H1 (cell line): ENCODE measurements at regions not wholly inside any gene's neighbourhood (a gene's known extent, or its start where the extent isn't known, plus 50 kb on each side); places are given as distances from the start of the nearest gene placed in this dataset.

ENCODE experiments used
- CTCF ChIA-PET: fragments of 300-600 bp; sonication (Branson Sonifier 250); formaldehyde crosslinking; loops from one replicate; lab custom pipeline; 2021; ENCODE audit not compliant: partially characterized antibody; lab: Charles Lee
- POLR2A ChIA-PET: fragments of 300-600 bp; sonication (Branson Sonifier 250); formaldehyde crosslinking; loops from one replicate; lab custom pipeline; 2021; ENCODE audit warnings: inconsistent platforms; ENCODE audit not compliant: partially characterized antibody; lab: Charles Lee
- DNase-seq, 2 experiments: peaks; one replicate each; pipeline versions ENCODE4 v3.0.0 to v3.0.0-alpha.2; 2010 to 2022; ENCODE audit warnings: low spot score in 2 of 2, low read depth in 1 of 2, mixed read lengths in 1 of 2
- FAIRE-seq: peaks from 2 replicates; lab custom pipeline; 2011; peaks lifted over from hg19 to GRCh38; lab: Jason Lieb, UNC
- H2AFZ ChIP-seq: 2 replicates; pipeline ENCODE4 v1.8.1; 2012; ENCODE audit warnings: low read length, inconsistent platforms
- H2AK5ac ChIP-seq: 2 replicates; pipeline ENCODE4 v1.6.1; 2013; ENCODE audit warnings: low read depth, low read length
- H2BK120ac ChIP-seq: replicated peaks from 2 replicates; pipeline ENCODE3; 2013; ENCODE audit warnings: low read depth, low read length, inconsistent platforms
- H2BK12ac ChIP-seq: 2 replicates; pipeline ENCODE4 v1.6.1; 2013; ENCODE audit warnings: low read depth, low read length
- H2BK15ac ChIP-seq: 2 replicates; pipeline ENCODE4 v1.6.1; 2013; ENCODE audit warnings: low read length
- H2BK20ac ChIP-seq: 2 replicates; pipeline ENCODE4 v1.6.1; 2013; ENCODE audit warnings: low read length
- H2BK5ac ChIP-seq: 2 replicates; pipeline ENCODE4 v1.6.1; 2013; ENCODE audit warnings: low read depth, low read length
- H3K14ac ChIP-seq: 2 replicates; pipeline ENCODE4 v1.6.1; 2013; ENCODE audit warnings: inconsistent platforms; ENCODE audit not compliant: insufficient read length
- H3K18ac ChIP-seq: 2 replicates; pipeline ENCODE4 v1.6.1; 2013; ENCODE audit warnings: low read length; ENCODE audit errors: extremely low read depth
- H3K23ac ChIP-seq: 2 replicates; pipeline ENCODE4 v1.6.1; 2013; ENCODE audit warnings: inconsistent platforms; ENCODE audit not compliant: insufficient read length
- H3K23me2 ChIP-seq: 2 replicates; pipeline ENCODE4 v1.6.1; 2013; ENCODE audit warnings: low read depth, low read length
- H3K27ac ChIP-seq: 2 replicates; pipeline ENCODE4 v1.6.1; 2011; ENCODE audit warnings: low read depth, low read length, inconsistent platforms
- H3K27me3 ChIP-seq, 4 experiments: replicated peaks in 1 of 4; 1 replicate in 1 of 4; 2 replicates in 3 of 4; pipeline versions ENCODE4 v1.6.1 to v1.8.1; 2011 to 2013; ENCODE audit warnings: low read length in 3 of 4, mild to moderate bottlenecking in 3 of 4, inconsistent platforms in 2 of 4, mixed read lengths in 2 of 4, moderate library complexity in 1 of 4; ENCODE audit not compliant: control insufficient read depth in 3 of 4, insufficient read depth in 3 of 4; ENCODE audit errors: extremely low read depth in 1 of 4
- H3K36me3 ChIP-seq, 4 experiments: 2 replicates each; pipeline versions ENCODE4 v1.6.1 to v1.8.1; 2011 to 2013; ENCODE audit warnings: mild to moderate bottlenecking in 4 of 4, low read length in 3 of 4, moderate library complexity in 2 of 4, control low read depth in 1 of 4, inconsistent platforms in 1 of 4; ENCODE audit not compliant: insufficient read depth in 4 of 4, control insufficient read depth in 2 of 4
- H3K4ac ChIP-seq: replicated peaks from 2 replicates; pipeline ENCODE3; 2013; ENCODE audit warnings: low read length, low read depth, mixed read lengths, inconsistent platforms; ENCODE audit not compliant: insufficient read length
- H3K4me1 ChIP-seq, 4 experiments: replicated peaks in 1 of 4; 1 replicate in 1 of 4; 2 replicates in 3 of 4; pipeline versions ENCODE4 v1.6.1 to v1.8.1; 2011 to 2013; ENCODE audit warnings: low read length in 3 of 4, inconsistent platforms in 2 of 4, mixed read lengths in 1 of 4; ENCODE audit not compliant: insufficient read depth in 4 of 4, control insufficient read depth in 3 of 4
- H3K4me2 ChIP-seq, 2 experiments: 2 replicates each; pipeline versions ENCODE4 v1.6.1 to v1.8.1; 2011 to 2013; ENCODE audit warnings: low read depth in 2 of 2, low read length in 2 of 2, control low read depth in 1 of 2, inconsistent platforms in 1 of 2, mild to moderate bottlenecking in 1 of 2; ENCODE audit not compliant: insufficient read depth in 1 of 2
- H3K4me3 ChIP-seq, 4 experiments: fragments of 200-600, 300-600 bp in 1 of 4; sonication (generic), shearing (Covaris generic), sonication (Bioruptor Twin) in 1 of 4; 2 replicates each; pipeline versions ENCODE4 v1.5.1 to v1.8.1; 2011 to 2016; ENCODE audit warnings: low read length in 4 of 4, low read depth in 3 of 4, control low read depth in 2 of 4, inconsistent platforms in 2 of 4, mild to moderate bottlenecking in 2 of 4, mixed read lengths in 1 of 4, moderate library complexity in 1 of 4; ENCODE audit not compliant: insufficient read depth in 2 of 4; ENCODE audit errors: extremely low read depth in 1 of 4
- H3K56ac ChIP-seq: replicated peaks from 2 replicates; pipeline ENCODE3; 2013; ENCODE audit warnings: low read depth, mild to moderate bottlenecking, mixed read lengths, low read length, inconsistent platforms; ENCODE audit not compliant: insufficient read length
- H3K79me1 ChIP-seq: 2 replicates; pipeline ENCODE4 v1.6.1; 2013; ENCODE audit warnings: low read depth, low read length, control low read depth
- H3K79me2 ChIP-seq, 2 experiments: 2 replicates each; pipeline versions ENCODE4 v1.6.1 to v1.8.1; 2012 to 2013; ENCODE audit warnings: low read length in 2 of 2, mild to moderate bottlenecking in 2 of 2, inconsistent platforms in 1 of 2; ENCODE audit not compliant: insufficient read depth in 2 of 2, control insufficient read depth in 1 of 2
- H3K9ac ChIP-seq, 4 experiments: replicated peaks in 1 of 4; 1 replicate in 1 of 4; 2 replicates in 3 of 4; pipeline versions ENCODE4 v1.6.1 to v1.8.1; 2011 to 2013; ENCODE audit warnings: low read depth in 3 of 4, low read length in 3 of 4, control low read depth in 2 of 4, mild to moderate bottlenecking in 2 of 4, moderate library complexity in 2 of 4, inconsistent platforms in 1 of 4; ENCODE audit errors: extremely low read depth in 1 of 4
- H3K9me3 ChIP-seq, 2 experiments: 2 replicates each; pipeline versions ENCODE4 v1.6.1 to v1.8.1; 2012 to 2013; ENCODE audit warnings: mild to moderate bottlenecking in 2 of 2, moderate library complexity in 2 of 2, control low read depth in 1 of 2, inconsistent platforms in 1 of 2, low read depth in 1 of 2, low read length in 1 of 2, mixed read lengths in 1 of 2; ENCODE audit not compliant: insufficient read depth in 2 of 2
- H4K20me1 ChIP-seq, 2 experiments: replicated peaks in 1 of 2; 2 replicates each; pipeline versions ENCODE3 to v1.8.1; 2011 to 2013; ENCODE audit warnings: inconsistent platforms in 2 of 2, low read length in 2 of 2, mild to moderate bottlenecking in 1 of 2; ENCODE audit not compliant: insufficient read depth in 2 of 2, control insufficient read depth in 1 of 2
- H4K5ac ChIP-seq: 2 replicates; pipeline ENCODE4 v1.6.1; 2013; ENCODE audit warnings: low read length, low read depth, mixed read lengths, inconsistent platforms; ENCODE audit not compliant: insufficient read length
- H4K8ac ChIP-seq: 2 replicates; pipeline ENCODE4 v1.8.0; 2013; ENCODE audit warnings: mild to moderate bottlenecking, moderate library complexity, low read length, inconsistent platforms; ENCODE audit not compliant: insufficient read depth; ENCODE audit errors: extremely low read depth
- H4K91ac ChIP-seq: replicated peaks from 2 replicates; pipeline ENCODE3; 2013; ENCODE audit warnings: low read length, mixed read lengths, inconsistent platforms; ENCODE audit not compliant: insufficient read length
- CREB1 ChIP-seq: IDR thresholded peaks from 2 replicates; pipeline ENCODE4 v1.6.1; 2012; ENCODE audit warnings: inconsistent platforms
- E2F6 ChIP-seq: IDR thresholded peaks from 2 replicates; pipeline ENCODE4 v1.6.1; 2012; ENCODE audit warnings: inconsistent platforms
- EGR1 ChIP-seq: IDR thresholded peaks from 2 replicates; pipeline ENCODE4 v1.6.1; 2011; ENCODE audit warnings: low read depth, low read length, borderline replicate concordance
- EZH2 ChIP-seq: fragments of 200-600 bp; sonication (generic); IDR thresholded peaks from 2 replicates; pipeline ENCODE4 v1.7.1; 2012; ENCODE audit warnings: low read depth, mild to moderate bottlenecking, moderate library complexity, low read length, inconsistent platforms; ENCODE audit not compliant: severe bottlenecking
- GABPA ChIP-seq: IDR thresholded peaks from 2 replicates; pipeline ENCODE4 v1.6.1; 2011; ENCODE audit warnings: mild to moderate bottlenecking, low read length, moderate library complexity, borderline replicate concordance; ENCODE audit not compliant: insufficient read depth
- PHF8 ChIP-seq: fragments of 200-600 bp; sonication (generic); conservative IDR thresholded peaks from 2 replicates; pipeline ENCODE4 v1.7.1; 2012; ENCODE audit warnings: low read depth, mild to moderate bottlenecking, inconsistent platforms, low read length, moderate library complexity
- RXRA ChIP-seq: IDR thresholded peaks from 2 replicates; pipeline ENCODE4 v1.6.1; 2011; ENCODE audit warnings: low read depth, mild to moderate bottlenecking, low read length, moderate library complexity; ENCODE audit not compliant: insufficient read depth
- SAP30 ChIP-seq: fragments of 300-600 bp; sonication (generic); IDR thresholded peaks from 2 replicates; pipeline ENCODE4 v1.7.1; 2012; ENCODE audit warnings: low read length, moderate library complexity, mild to moderate bottlenecking, inconsistent platforms; ENCODE audit not compliant: insufficient read depth, insufficient replicate concordance
- SP2 ChIP-seq: IDR thresholded peaks from 2 replicates; pipeline ENCODE4 v1.6.1; 2012; ENCODE audit warnings: mild to moderate bottlenecking, low read length, inconsistent platforms

- FAIRE-seq (no peak), DNase-seq (no peak)
- H3K56ac ChIP-seq = no peak overlapping the region
- no peak overlapping the region for H3K23ac ChIP-seq
- H3K4me3 ChIP-seq = no peak overlapping the region
- H4K91ac ChIP-seq = no peak overlapping the region
- no peak overlapping the region for H3K9ac ChIP-seq
- H2AFZ ChIP-seq = no peak overlapping the region
- no peak overlapping the region for H3K14ac ChIP-seq
- no peak overlapping the region for H3K27ac ChIP-seq
- H4K20me1 ChIP-seq = no peaks in the 10 kb centered on the region
- H2BK5ac ChIP-seq = no peak overlapping the region
- H3K4me1 ChIP-seq = no peaks in the 10 kb centered on the region
- H2BK12ac ChIP-seq = no peak overlapping the region
- H2BK20ac ChIP-seq = no peak overlapping the region
- H2AK5ac ChIP-seq = no peak overlapping the region
- no peak overlapping the region for H3K18ac ChIP-seq
- POLR2A ChIA-PET = no interaction called here
- no peaks in the 10 kb centered on the region for H3K79me2 ChIP-seq
- no peaks in the 10 kb centered on the region for H3K36me3 ChIP-seq
- H3K79me1 ChIP-seq = no peaks in the 10 kb centered on the region
- no peak overlapping the region for H2BK15ac ChIP-seq
- no peaks in the 10 kb centered on the region for H3K27me3 ChIP-seq
- no peak for TF ChIP-seq EZH2
- no peak for TF ChIP-seq SAP30
- TF ChIP-seq E2F6 = no peak
- no peak for TF ChIP-seq PHF8
- no peak for TF ChIP-seq SP2
- TF ChIP-seq CREB1 = no peak
- TF ChIP-seq EGR1 = no peak
- TF ChIP-seq GABPA = no peak
- no peak for TF ChIP-seq RXRA
- H2BK120ac ChIP-seq = no peak overlapping the region
- H3K23me2 ChIP-seq = no peaks in the 10 kb centered on the region
- H4K5ac ChIP-seq = no peak overlapping the region
- no peak overlapping the region for H4K8ac ChIP-seq
- H3K9me3 ChIP-seq = no peaks in the 10 kb centered on the region
- CTCF ChIA-PET = no interaction called here
- H3K4ac ChIP-seq = no peak overlapping the region
- H3K4me2 ChIP-seq = no peak overlapping the region
These were observed 286.3 kb downstream of the FSIP2 start for GRCh38 chr2:186024921-186025320.
